SK-N-SH treated with all-trans-retinoic acid at 6 μM for 48 hours (cell line): ENCODE measurements at regions not wholly inside any gene's neighbourhood (a gene's known extent, or its start where the extent isn't known, plus 50 kb on each side); places are given as distances from the start of the nearest gene placed in this dataset.

ENCODE experiments used
- ATAC-seq: fragments of 200-7000 bp; cut with Tn5 transposase; 3 replicates; pipeline ENCODE4 v1.9.1; 2020; ENCODE audit warnings: mild to moderate bottlenecking, moderate library complexity
- BACH2 ChIP-seq: fragments of 250-450 bp; sonication (Bioruptor Pico); IDR thresholded peaks from 2 replicates; pipeline ENCODE4 v1.9.0; 2021; ENCODE audit warnings: mild to moderate bottlenecking, borderline replicate concordance
- CSDC2 ChIP-seq: fragments of 250-450 bp; sonication (Bioruptor Pico); IDR thresholded peaks from 2 replicates; pipeline ENCODE4 v1.5.0; 2020; ENCODE audit warnings: mild to moderate bottlenecking, moderate library complexity
- ESRRG ChIP-seq: fragments of 250-450 bp; sonication (Bioruptor Pico); IDR thresholded peaks from 2 replicates; pipeline ENCODE4 v1.6.1; 2021; ENCODE audit warnings: mild to moderate bottlenecking
- GLIS3 ChIP-seq: fragments of 250-450 bp; sonication (Bioruptor Pico); IDR thresholded peaks from 2 replicates; pipeline ENCODE4 v1.5.0; 2020; ENCODE audit warnings: mild to moderate bottlenecking, moderate library complexity
- ISL1 ChIP-seq: fragments of 250-450 bp; sonication (Bioruptor Pico); IDR thresholded peaks from 2 replicates; pipeline ENCODE4 v2.1.2; 2022; ENCODE audit warnings: mild to moderate bottlenecking, moderate library complexity
- PPARA ChIP-seq: fragments of 250-450 bp; sonication (Bioruptor Pico); IDR thresholded peaks from 2 replicates; pipeline ENCODE4 v1.5.0; 2020; ENCODE audit warnings: mild to moderate bottlenecking, borderline replicate concordance
- RARB ChIP-seq: fragments of 250-450 bp; sonication (Bioruptor Pico); IDR thresholded peaks from 2 replicates; pipeline ENCODE4 v1.8.0; 2021; ENCODE audit warnings: mild to moderate bottlenecking, moderate library complexity
- SNAI2 ChIP-seq: fragments of 250-450 bp; sonication (Bioruptor Pico); IDR thresholded peaks from 2 replicates; pipeline ENCODE4 v1.5.0; 2020; ENCODE audit warnings: mild to moderate bottlenecking, moderate library complexity
- TCF4 ChIP-seq: fragments of 250-450 bp; sonication (Bioruptor Pico); IDR thresholded peaks from 2 replicates; pipeline ENCODE4 v1.8.0; 2021; ENCODE audit warnings: mild to moderate bottlenecking, moderate library complexity, borderline replicate concordance
- TOX ChIP-seq: fragments of 250-450 bp; sonication (Bioruptor Pico); IDR thresholded peaks from 2 replicates; pipeline ENCODE4 v1.8.0; 2021; ENCODE audit warnings: mild to moderate bottlenecking, moderate library complexity, borderline replicate concordance
- ZC3H10 ChIP-seq: fragments of 250-450 bp; sonication (Bioruptor Pico); IDR thresholded peaks from 2 replicates; pipeline ENCODE4 v1.5.1; 2021; ENCODE audit warnings: mild to moderate bottlenecking, moderate library complexity
- ZFP3 ChIP-seq: fragments of 250-450 bp; sonication (Bioruptor Pico); IDR thresholded peaks from 2 replicates; pipeline ENCODE4 v1.5.0; 2020; ENCODE audit warnings: mild to moderate bottlenecking, moderate library complexity
- ZFP30 ChIP-seq: fragments of 450-650 bp; formaldehyde crosslinking; IDR thresholded peaks from 2 replicates; pipeline ENCODE4 v1.5.0; 2022; ENCODE audit warnings: mild to moderate bottlenecking, moderate library complexity
- ZNF565 ChIP-seq: fragments of 450-650 bp; formaldehyde crosslinking; conservative IDR thresholded peaks from 2 replicates; pipeline ENCODE4 v1.5.0; 2020; ENCODE audit warnings: low read depth, mild to moderate bottlenecking, moderate library complexity
- ZNF70 ChIP-seq: fragments of 450-650 bp; formaldehyde crosslinking; IDR thresholded peaks from 2 replicates; pipeline ENCODE4 v1.5.0; 2020; ENCODE audit warnings: mild to moderate bottlenecking, moderate library complexity
- ZNF8 ChIP-seq: fragments of 450-650 bp; formaldehyde crosslinking; IDR thresholded peaks from 2 replicates; pipeline ENCODE4 v1.5.0; 2020; ENCODE audit warnings: mild to moderate bottlenecking, moderate library complexity
- TF ChIP-seq, protein P1 (sequence below): fragments of 250-450 bp; sonication (Bioruptor Pico); IDR thresholded peaks from 2 replicates; pipeline ENCODE4 v1.5.1; 2020; ENCODE audit warnings: low read depth, mild to moderate bottlenecking, moderate library complexity
- TF ChIP-seq, protein P2 (sequence below): fragments of 250-450 bp; sonication (Bioruptor Pico); IDR thresholded peaks from 2 replicates; pipeline ENCODE4 v1.5.0; 2020; ENCODE audit warnings: mild to moderate bottlenecking, moderate library complexity
- TF ChIP-seq, protein P3 (sequence below): fragments of 250-450 bp; sonication (Bioruptor Pico); IDR thresholded peaks from 2 replicates; pipeline ENCODE4 v1.8.0; 2020; ENCODE audit warnings: mild to moderate bottlenecking, moderate library complexity, borderline replicate concordance
- TF ChIP-seq, protein P4 (sequence below): fragments of 250-450 bp; sonication (Bioruptor Pico); IDR thresholded peaks from 2 replicates; pipeline ENCODE4 v1.8.0; 2021; ENCODE audit warnings: low read depth, mild to moderate bottlenecking, moderate library complexity, borderline replicate concordance

DNA sequence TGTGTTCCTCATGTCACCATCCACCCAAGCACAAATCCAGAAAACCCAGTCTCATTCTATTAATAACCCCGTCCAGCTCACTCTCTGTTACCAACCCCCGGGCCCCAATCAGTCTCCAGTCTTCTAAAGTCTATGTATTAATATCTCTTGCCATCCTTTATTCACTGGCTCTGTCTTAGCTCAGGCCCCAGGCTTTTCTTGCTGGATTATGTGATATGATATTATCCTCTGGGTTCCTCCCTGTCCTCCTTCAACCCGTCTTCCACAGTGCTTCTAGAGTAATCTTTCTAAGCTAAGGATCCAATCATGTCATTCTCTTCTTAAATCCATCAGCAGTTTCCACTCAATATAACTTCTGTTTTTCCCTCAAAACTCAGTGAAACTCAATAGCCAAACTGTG is 240.5 kb upstream of the OSR1 start:
- TF ChIP-seq, protein P1, sequence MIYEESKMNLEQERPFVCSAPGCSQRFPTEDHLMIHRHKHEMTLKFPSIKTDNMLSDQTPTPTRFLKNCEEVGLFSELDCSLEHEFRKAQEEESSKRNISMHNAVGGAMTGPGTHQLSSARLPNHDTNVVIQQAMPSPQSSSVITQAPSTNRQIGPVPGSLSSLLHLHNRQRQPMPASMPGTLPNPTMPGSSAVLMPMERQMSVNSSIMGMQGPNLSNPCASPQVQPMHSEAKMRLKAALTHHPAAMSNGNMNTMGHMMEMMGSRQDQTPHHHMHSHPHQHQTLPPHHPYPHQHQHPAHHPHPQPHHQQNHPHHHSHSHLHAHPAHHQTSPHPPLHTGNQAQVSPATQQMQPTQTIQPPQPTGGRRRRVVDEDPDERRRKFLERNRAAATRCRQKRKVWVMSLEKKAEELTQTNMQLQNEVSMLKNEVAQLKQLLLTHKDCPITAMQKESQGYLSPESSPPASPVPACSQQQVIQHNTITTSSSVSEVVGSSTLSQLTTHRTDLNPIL (CRISPR knock-in tag), result no peak
- no peak for TF ChIP-seq GLIS3 (CRISPR knock-in tag)
- no peak for TF ChIP-seq SNAI2
- TF ChIP-seq TOX (CRISPR knock-in tag), result no peak
- TF ChIP-seq, protein P2, sequence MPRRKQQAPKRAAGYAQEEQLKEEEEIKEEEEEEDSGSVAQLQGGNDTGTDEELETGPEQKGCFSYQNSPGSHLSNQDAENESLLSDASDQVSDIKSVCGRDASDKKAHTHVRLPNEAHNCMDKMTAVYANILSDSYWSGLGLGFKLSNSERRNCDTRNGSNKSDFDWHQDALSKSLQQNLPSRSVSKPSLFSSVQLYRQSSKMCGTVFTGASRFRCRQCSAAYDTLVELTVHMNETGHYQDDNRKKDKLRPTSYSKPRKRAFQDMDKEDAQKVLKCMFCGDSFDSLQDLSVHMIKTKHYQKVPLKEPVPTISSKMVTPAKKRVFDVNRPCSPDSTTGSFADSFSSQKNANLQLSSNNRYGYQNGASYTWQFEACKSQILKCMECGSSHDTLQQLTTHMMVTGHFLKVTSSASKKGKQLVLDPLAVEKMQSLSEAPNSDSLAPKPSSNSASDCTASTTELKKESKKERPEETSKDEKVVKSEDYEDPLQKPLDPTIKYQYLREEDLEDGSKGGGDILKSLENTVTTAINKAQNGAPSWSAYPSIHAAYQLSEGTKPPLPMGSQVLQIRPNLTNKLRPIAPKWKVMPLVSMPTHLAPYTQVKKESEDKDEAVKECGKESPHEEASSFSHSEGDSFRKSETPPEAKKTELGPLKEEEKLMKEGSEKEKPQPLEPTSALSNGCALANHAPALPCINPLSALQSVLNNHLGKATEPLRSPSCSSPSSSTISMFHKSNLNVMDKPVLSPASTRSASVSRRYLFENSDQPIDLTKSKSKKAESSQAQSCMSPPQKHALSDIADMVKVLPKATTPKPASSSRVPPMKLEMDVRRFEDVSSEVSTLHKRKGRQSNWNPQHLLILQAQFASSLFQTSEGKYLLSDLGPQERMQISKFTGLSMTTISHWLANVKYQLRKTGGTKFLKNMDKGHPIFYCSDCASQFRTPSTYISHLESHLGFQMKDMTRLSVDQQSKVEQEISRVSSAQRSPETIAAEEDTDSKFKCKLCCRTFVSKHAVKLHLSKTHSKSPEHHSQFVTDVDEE (CRISPR knock-in tag), result no peak
- ATAC-seq, result no peak

DNA sequence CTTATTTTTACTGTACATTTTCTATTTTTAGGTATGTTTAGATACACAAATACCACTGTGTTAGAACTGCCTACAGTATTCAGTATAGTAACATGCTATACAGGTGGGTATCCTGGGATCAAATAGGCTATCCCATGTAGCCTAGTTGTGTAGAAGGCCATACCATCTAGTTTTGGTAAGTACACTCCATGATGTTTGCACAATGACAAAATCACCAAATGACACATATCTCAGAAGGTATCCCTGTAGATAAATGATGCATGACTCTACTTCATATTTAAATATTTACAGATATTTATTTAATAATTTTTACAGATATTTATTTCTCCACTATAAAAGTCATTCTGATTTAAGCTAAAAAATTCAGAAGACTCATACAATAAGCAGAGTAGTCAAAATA is 233.8 kb upstream of the OSR1 start:
- TF ChIP-seq, protein P2 (CRISPR knock-in tag), result no peak
- TF ChIP-seq ZNF565 (CRISPR knock-in tag) (no peak), BACH2 (CRISPR knock-in tag) (no peak), ISL1 (CRISPR knock-in tag) (no peak), ZFP3 (CRISPR knock-in tag) (no peak), ZFP30 (CRISPR knock-in tag) (no peak), ZC3H10 (CRISPR knock-in tag) (no peak), SNAI2 (no peak), GLIS3 (CRISPR knock-in tag) (no peak), ZNF70 (CRISPR knock-in tag) (no peak), PPARA (no peak), CSDC2 (CRISPR knock-in tag) (no peak), ZNF8 (no peak), TOX (CRISPR knock-in tag) (no peak), ESRRG (CRISPR knock-in tag) (no peak), TCF4 (CRISPR knock-in tag) (no peak)
- TF ChIP-seq, protein P3, sequence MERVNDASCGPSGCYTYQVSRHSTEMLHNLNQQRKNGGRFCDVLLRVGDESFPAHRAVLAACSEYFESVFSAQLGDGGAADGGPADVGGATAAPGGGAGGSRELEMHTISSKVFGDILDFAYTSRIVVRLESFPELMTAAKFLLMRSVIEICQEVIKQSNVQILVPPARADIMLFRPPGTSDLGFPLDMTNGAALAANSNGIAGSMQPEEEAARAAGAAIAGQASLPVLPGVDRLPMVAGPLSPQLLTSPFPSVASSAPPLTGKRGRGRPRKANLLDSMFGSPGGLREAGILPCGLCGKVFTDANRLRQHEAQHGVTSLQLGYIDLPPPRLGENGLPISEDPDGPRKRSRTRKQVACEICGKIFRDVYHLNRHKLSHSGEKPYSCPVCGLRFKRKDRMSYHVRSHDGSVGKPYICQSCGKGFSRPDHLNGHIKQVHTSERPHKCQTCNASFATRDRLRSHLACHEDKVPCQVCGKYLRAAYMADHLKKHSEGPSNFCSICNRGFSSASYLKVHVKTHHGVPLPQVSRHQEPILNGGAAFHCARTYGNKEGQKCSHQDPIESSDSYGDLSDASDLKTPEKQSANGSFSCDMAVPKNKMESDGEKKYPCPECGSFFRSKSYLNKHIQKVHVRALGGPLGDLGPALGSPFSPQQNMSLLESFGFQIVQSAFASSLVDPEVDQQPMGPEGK, result no peak
- no peak for ATAC-seq

DNA sequence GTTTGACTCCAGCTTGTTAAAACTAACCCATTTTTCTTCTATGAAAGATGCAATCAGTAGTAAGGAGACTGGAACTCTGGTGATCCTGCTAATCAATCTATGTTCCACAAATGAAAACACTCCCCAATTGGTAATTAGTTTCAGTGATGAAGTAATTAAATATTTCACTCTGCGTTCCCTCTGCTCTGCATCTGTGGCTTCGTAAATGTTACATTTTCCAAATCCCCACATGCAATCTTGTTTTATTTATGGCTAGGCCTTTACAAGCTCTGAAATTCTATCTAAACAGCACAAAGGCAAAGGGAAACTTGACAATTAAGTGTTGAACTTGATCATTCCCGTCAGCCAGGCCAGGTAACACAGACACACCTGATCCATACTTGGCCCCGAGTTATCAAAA is 231.4 kb upstream of the OSR1 start:
- TF ChIP-seq ESRRG (CRISPR knock-in tag) (no peak), RARB (no peak), GLIS3 (CRISPR knock-in tag) (no peak), ZC3H10 (CRISPR knock-in tag) (no peak), TOX (CRISPR knock-in tag) (no peak), ZNF565 (CRISPR knock-in tag) (no peak), PPARA (no peak), ZFP3 (CRISPR knock-in tag) (no peak), ISL1 (CRISPR knock-in tag) (no peak), ZFP30 (CRISPR knock-in tag) (no peak), SNAI2 (no peak)
- TF ChIP-seq, protein P3, result no peak
- TF ChIP-seq, protein P2 (CRISPR knock-in tag), result no peak
- TF ChIP-seq, protein P4, sequence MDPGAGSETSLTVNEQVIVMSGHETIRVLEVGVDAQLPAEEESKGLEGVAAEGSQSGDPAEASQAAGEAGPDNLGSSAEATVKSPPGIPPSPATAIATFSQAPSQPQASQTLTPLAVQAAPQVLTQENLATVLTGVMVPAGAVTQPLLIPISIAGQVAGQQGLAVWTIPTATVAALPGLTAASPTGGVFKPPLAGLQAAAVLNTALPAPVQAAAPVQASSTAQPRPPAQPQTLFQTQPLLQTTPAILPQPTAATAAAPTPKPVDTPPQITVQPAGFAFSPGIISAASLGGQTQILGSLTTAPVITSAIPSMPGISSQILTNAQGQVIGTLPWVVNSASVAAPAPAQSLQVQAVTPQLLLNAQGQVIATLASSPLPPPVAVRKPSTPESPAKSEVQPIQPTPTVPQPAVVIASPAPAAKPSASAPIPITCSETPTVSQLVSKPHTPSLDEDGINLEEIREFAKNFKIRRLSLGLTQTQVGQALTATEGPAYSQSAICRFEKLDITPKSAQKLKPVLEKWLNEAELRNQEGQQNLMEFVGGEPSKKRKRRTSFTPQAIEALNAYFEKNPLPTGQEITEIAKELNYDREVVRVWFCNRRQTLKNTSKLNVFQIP (CRISPR knock-in tag), result no peak
- ATAC-seq, result no peak
